ENCODE measurements at regions not wholly inside any gene's neighbourhood (a gene's known extent, or its start where the extent isn't known, plus 50 kb on each side); places are given as distances from the start of the nearest gene placed in this dataset.
"Not testable (repeated sequence)": the region's sequence is repeated elsewhere in the genome, so short reads cannot be mapped to it uniquely, and the experiment has no call there.

DNA sequence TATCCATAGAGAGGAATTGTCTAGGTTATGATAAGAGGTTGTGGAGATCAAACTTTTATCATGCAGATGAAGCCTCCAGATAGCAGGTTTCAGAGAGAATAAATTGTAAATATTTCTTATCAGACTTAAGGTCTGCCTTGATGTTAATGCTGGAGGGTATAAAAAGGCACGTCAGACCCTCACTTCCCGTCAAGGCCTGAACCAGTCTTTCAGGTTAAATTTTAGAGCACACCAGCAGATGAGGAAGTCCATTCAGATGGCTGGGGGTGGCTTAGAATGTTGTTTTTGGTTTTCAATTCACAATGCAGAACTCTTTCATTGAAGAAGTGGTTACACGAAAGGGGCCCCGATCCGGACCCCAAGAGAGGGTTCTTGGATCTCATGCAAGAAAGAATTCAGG is 144.4 kb upstream of the FBXO11 start:
- Mint-ChIP-seq H3K4me1 (no peaks in the 10 kb centered on the region), H3K4me3 (no peak overlapping the region), H3K27ac (no peak overlapping the region), H3K27me3 (ENCODE audit: low read depth in 2 of 2) (peaks cover 8 to 38% of the 10 kb centered on the region in 2 donors), H3K9me3 (no peaks in the 10 kb centered on the region), H3K36me3 (no peaks in the 10 kb centered on the region)
- no peak for DNase-seq
- no peaks in the 10 kb centered on the region for H3K36me3 ChIP-seq (ENCODE audit: control insufficient read depth, insufficient read depth, low read length)
- H3K4me1 ChIP-seq (ENCODE audit: control insufficient read depth, insufficient read depth, low read length) = no peaks in the 10 kb centered on the region
- TF ChIP-seq, protein P1, sequence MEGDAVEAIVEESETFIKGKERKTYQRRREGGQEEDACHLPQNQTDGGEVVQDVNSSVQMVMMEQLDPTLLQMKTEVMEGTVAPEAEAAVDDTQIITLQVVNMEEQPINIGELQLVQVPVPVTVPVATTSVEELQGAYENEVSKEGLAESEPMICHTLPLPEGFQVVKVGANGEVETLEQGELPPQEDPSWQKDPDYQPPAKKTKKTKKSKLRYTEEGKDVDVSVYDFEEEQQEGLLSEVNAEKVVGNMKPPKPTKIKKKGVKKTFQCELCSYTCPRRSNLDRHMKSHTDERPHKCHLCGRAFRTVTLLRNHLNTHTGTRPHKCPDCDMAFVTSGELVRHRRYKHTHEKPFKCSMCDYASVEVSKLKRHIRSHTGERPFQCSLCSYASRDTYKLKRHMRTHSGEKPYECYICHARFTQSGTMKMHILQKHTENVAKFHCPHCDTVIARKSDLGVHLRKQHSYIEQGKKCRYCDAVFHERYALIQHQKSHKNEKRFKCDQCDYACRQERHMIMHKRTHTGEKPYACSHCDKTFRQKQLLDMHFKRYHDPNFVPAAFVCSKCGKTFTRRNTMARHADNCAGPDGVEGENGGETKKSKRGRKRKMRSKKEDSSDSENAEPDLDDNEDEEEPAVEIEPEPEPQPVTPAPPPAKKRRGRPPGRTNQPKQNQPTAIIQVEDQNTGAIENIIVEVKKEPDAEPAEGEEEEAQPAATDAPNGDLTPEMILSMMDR (IDR thresholded peaks at IDR 0.05) = no peak
- H3K27ac ChIP-seq (ENCODE audit: low read length) = no peak overlapping the region
- H3K4me3 ChIP-seq (ENCODE audit: low read length) = no peak overlapping the region
- no peaks in the 10 kb centered on the region for H3K27me3 ChIP-seq (ENCODE audit: control insufficient read depth, insufficient read depth, low read length)
- 50% methylated on average over 5 of the region's 5 CpGs for WGBS (ENCODE audit: insufficient coverage)
- no peaks in the 10 kb centered on the region for H3K9me3 ChIP-seq (ENCODE audit: control insufficient read depth, insufficient read depth, low read length)
- intact Hi-C loops (cut with micrococcal nuclease) = no loop called here
- no peak for ATAC-seq

DNA sequence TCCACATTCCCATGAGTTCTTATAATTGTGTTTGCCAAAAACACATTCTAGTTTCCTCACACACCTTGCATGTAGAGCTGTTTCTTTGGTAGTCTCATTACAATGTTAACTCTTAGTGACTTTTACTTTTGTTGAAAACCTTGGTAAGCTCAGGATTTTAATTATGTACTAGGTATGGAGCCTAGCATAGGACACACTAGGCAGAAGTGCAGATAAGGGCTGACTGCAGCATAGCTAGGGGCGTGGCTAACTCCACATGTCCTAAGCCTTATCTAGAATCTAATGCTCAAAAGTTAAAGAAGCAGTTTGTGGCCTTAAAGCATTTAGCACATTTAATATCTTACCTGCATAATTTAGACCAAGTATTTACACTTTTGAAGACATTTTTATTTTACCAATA is 153.7 kb upstream of the FBXO11 start:
- H3K27ac Mint-ChIP-seq = no peak overlapping the region
- TF ChIP-seq, protein P1 (IDR thresholded peaks at IDR 0.05) = no peak
- no peaks in the 10 kb centered on the region for H3K4me1 Mint-ChIP-seq
- H3K4me1 ChIP-seq (ENCODE audit: control insufficient read depth, insufficient read depth, low read length) = no peaks in the 10 kb centered on the region
- intact Hi-C loops (cut with micrococcal nuclease) = no loop called here
- ATAC-seq = no peak
- no peak for DNase-seq
- H3K36me3 ChIP-seq (ENCODE audit: control insufficient read depth, insufficient read depth, low read length) = no peaks in the 10 kb centered on the region
- H3K9me3 ChIP-seq (ENCODE audit: control insufficient read depth, insufficient read depth, low read length) = no peaks in the 10 kb centered on the region
- no peaks in the 10 kb centered on the region for H3K36me3 Mint-ChIP-seq
- H3K27ac ChIP-seq (ENCODE audit: low read length) = no peak overlapping the region
- 94% methylated on average over 1 of the region's 1 CpG for WGBS (ENCODE audit: insufficient coverage)
- no peaks in the 10 kb centered on the region for H3K27me3 ChIP-seq (ENCODE audit: control insufficient read depth, insufficient read depth, low read length)
- H3K27me3 Mint-ChIP-seq (ENCODE audit: low read depth in 2 of 2) = peaks cover 31 to 35% of the 10 kb centered on the region in 2 donors
- H3K4me3 Mint-ChIP-seq = no peak overlapping the region
- no peaks in the 10 kb centered on the region for H3K9me3 Mint-ChIP-seq
- H3K4me3 ChIP-seq (ENCODE audit: low read length) = no peak overlapping the region

DNA sequence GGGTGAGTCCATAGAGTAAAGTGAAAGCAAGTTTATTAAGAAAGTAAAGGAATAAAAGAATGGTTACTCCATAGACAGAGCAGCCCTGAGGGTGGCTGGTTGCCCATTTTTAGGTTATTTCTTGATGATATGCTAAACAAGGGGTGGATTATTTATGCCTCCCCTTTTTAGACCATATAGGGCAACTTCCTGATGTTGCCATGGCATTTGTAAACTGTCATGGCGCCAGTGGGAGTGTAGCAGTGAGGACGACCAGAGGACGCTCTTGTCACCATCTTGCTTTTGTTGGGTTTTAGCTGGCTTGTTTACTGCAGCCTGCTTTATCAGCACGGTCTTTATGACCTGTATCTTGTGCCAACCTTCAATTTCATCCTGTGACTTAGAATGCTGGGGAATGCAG is 155.4 kb upstream of the FBXO11 start:
- DNase-seq; H3K9me3 Mint-ChIP-seq; H3K27ac ChIP-seq (ENCODE audit: low read length); H3K4me1 ChIP-seq (ENCODE audit: control insufficient read depth, insufficient read depth, low read length); H3K4me3 ChIP-seq (ENCODE audit: low read length); H3K4me1 Mint-ChIP-seq; H3K36me3 Mint-ChIP-seq; intact Hi-C loops (cut with micrococcal nuclease); H3K9me3 ChIP-seq (ENCODE audit: control insufficient read depth, insufficient read depth, low read length); ATAC-seq; H3K27me3 ChIP-seq (ENCODE audit: control insufficient read depth, insufficient read depth, low read length); H3K36me3 ChIP-seq (ENCODE audit: control insufficient read depth, insufficient read depth, low read length); H3K27ac Mint-ChIP-seq; H3K4me3 Mint-ChIP-seq: not testable (repeated sequence)
- 92% methylated on average over 4 of the region's 4 CpGs for WGBS (ENCODE audit: insufficient coverage)
- peaks cover 25 to 43% of the 10 kb centered on the region in 2 donors for H3K27me3 Mint-ChIP-seq (ENCODE audit: low read depth in 2 of 2)

DNA sequence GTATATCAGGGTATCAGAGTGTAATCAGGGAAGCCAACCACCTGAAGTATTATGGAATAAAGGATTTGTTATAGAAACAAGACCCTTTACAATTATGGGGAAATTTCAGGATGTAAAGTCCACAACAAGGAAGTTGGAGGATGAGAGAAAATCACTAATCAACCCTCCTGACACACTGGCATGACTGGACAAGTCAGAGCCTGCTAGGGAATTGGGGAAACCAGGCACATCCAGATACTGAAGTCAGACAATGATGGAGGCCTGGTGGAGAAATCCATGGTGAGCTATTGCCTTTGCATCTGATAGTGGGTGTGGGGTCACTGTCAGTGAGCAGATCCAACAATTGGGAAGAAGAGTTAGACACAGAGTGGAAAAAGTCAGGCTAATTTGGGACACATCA is 158.8 kb upstream of the FBXO11 start:
- H3K4me3 ChIP-seq (ENCODE audit: low read length) = no peak overlapping the region
- no peaks in the 10 kb centered on the region for H3K9me3 ChIP-seq (ENCODE audit: control insufficient read depth, insufficient read depth, low read length)
- no peaks in the 10 kb centered on the region for H3K36me3 Mint-ChIP-seq
- no peaks in the 10 kb centered on the region for H3K4me1 ChIP-seq (ENCODE audit: control insufficient read depth, insufficient read depth, low read length)
- H3K4me3 Mint-ChIP-seq = no peak overlapping the region
- H3K4me1 Mint-ChIP-seq = no peaks in the 10 kb centered on the region
- no peaks in the 10 kb centered on the region for H3K36me3 ChIP-seq (ENCODE audit: control insufficient read depth, insufficient read depth, low read length)
- peaks cover 27 to 38% of the 10 kb centered on the region in 2 donors for H3K27me3 Mint-ChIP-seq (ENCODE audit: low read depth in 2 of 2)
- no peak for ATAC-seq
- DNase-seq = no peak
- H3K27me3 ChIP-seq (ENCODE audit: control insufficient read depth, insufficient read depth, low read length) = no peaks in the 10 kb centered on the region
- intact Hi-C loops (cut with micrococcal nuclease) = no loop called here
- no peaks in the 10 kb centered on the region for H3K9me3 Mint-ChIP-seq
- TF ChIP-seq, protein P1 (IDR thresholded peaks at IDR 0.05) = no peak
- H3K27ac Mint-ChIP-seq = no peak overlapping the region
- no peak overlapping the region for H3K27ac ChIP-seq (ENCODE audit: low read length)

Data from natural killer cell (primary cell).